RWPE1 (cell line): ENCODE measurements at regions not wholly inside any gene's neighbourhood (a gene's known extent, or its start where the extent isn't known, plus 50 kb on each side); places are given as distances from the start of the nearest gene placed in this dataset.

Experiments used
- CTCF ChIA-PET: fragments of 350-600 bp; sonication (Branson Sonifier 250); formaldehyde crosslinking; extraction: SDS; loops from one replicate; lab custom pipeline; 2021; lab: Yijun Ruan, JAX
- POLR2A ChIA-PET: fragments of 400-600 bp; formaldehyde crosslinking; extraction: SDS; loops from one replicate; lab custom pipeline; 2020; ENCODE audit warnings: antibody characterized with exemption; ENCODE audit not compliant: low non-redundant PET; lab: Yijun Ruan, JAX
- DNase-seq: peaks from one replicate; pipeline ENCODE4 v3.0.0; 2012; ENCODE audit warnings: low spot score
- H3K27ac ChIP-seq: fragments of 450-650 bp; 2 replicates; pipeline ENCODE4 v1.5.1; 2017
- CTCF ChIP-seq: fragments of 450-650 bp; conservative IDR thresholded peaks from 2 replicates; pipeline ENCODE4 v1.5.1; 2017; ENCODE audit warnings: low read depth, mild to moderate bottlenecking

GRCh38 chr6:113137426-113137825 is 719.7 kb upstream of the MARCKS start:
- DNase-seq, result no peak
- ChIA-PET CTCF (no interaction called here), POLR2A (no interaction called here)
- no peak for TF ChIP-seq CTCF
- no peak overlapping the region for H3K27ac ChIP-seq

GRCh38 chr6:113140721-113141120 is 716.4 kb upstream of the MARCKS start:
- no peak for DNase-seq
- CTCF ChIA-PET, result no interaction called here
- POLR2A ChIA-PET, result no interaction called here
- no peak overlapping the region for H3K27ac ChIP-seq
- TF ChIP-seq CTCF, result no peak

GRCh38 chr6:113141901-113142300 is 715.2 kb upstream of the MARCKS start:
- POLR2A ChIA-PET, result no interaction called here
- CTCF ChIA-PET, result no interaction called here
- no peak overlapping the region for H3K27ac ChIP-seq
- no peak for DNase-seq
- TF ChIP-seq CTCF, result no peak

GRCh38 chr6:113142671-113143174 is 714.4 kb upstream of the MARCKS start:
- DNase-seq, result no peak
- ChIA-PET POLR2A (no interaction called here), CTCF (no interaction called here)
- no peak overlapping the region for H3K27ac ChIP-seq
- no peak for TF ChIP-seq CTCF

- DNase-seq, result no peak
- POLR2A ChIA-PET, result no interaction called here
- CTCF ChIA-PET, result no interaction called here
- no peak for TF ChIP-seq CTCF
- no peak overlapping the region for H3K27ac ChIP-seq
Measured at GRCh38 chr6:113143206-113143605, 713.9 kb upstream of the MARCKS start.

- POLR2A ChIA-PET, result no interaction called here
- CTCF ChIA-PET, result no interaction called here
- TF ChIP-seq CTCF, result no peak
- DNase-seq, result no peak
- no peak overlapping the region for H3K27ac ChIP-seq
Measured at GRCh38 chr6:113144117-113144516, 713.0 kb upstream of the MARCKS start.

- no peak overlapping the region for H3K27ac ChIP-seq
- DNase-seq, result no peak
- POLR2A ChIA-PET, result no interaction called here
- no peak for TF ChIP-seq CTCF
- CTCF ChIA-PET, result no interaction called here
Measured at GRCh38 chr6:113146878-113147277, 710.3 kb upstream of the MARCKS start.
